ENCODE measurements at regions not wholly inside any gene's neighbourhood (a gene's known extent, or its start where the extent isn't known, plus 50 kb on each side); places are given as distances from the start of the nearest gene placed in this dataset.
A peak's percentile ranks its signal among the peaks of the same experiment; 100 is the strongest.

DNA sequence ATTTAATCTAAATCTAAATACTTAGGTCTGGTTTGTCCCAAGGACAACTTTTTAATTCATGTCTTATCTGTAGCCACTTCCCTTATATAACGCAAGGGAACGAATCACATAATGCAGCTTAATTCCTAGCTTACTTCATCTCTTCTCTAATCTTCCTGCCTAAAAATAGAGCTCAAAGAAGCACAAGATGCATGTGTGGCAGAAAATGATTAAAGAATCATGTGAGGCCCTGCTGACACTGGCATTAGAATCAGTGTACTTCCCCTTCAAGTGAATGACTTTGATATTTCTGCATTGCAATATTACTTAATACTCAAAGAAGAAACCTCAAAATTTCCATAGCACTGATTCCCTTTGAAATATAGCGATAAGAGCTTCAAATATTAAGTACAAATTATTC is 317.9 kb upstream of the FTMT start:
- TF ChIP-seq, protein P1, sequence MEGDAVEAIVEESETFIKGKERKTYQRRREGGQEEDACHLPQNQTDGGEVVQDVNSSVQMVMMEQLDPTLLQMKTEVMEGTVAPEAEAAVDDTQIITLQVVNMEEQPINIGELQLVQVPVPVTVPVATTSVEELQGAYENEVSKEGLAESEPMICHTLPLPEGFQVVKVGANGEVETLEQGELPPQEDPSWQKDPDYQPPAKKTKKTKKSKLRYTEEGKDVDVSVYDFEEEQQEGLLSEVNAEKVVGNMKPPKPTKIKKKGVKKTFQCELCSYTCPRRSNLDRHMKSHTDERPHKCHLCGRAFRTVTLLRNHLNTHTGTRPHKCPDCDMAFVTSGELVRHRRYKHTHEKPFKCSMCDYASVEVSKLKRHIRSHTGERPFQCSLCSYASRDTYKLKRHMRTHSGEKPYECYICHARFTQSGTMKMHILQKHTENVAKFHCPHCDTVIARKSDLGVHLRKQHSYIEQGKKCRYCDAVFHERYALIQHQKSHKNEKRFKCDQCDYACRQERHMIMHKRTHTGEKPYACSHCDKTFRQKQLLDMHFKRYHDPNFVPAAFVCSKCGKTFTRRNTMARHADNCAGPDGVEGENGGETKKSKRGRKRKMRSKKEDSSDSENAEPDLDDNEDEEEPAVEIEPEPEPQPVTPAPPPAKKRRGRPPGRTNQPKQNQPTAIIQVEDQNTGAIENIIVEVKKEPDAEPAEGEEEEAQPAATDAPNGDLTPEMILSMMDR (conservative IDR thresholded peaks at IDR 0.05; ENCODE audit: low read depth, low read length): no peak
- no peak overlapping the region for H3K4me3 ChIP-seq (ENCODE audit: low read depth, low read length)
- DNase-seq (ENCODE audit: low read depth): no peak

DNA sequence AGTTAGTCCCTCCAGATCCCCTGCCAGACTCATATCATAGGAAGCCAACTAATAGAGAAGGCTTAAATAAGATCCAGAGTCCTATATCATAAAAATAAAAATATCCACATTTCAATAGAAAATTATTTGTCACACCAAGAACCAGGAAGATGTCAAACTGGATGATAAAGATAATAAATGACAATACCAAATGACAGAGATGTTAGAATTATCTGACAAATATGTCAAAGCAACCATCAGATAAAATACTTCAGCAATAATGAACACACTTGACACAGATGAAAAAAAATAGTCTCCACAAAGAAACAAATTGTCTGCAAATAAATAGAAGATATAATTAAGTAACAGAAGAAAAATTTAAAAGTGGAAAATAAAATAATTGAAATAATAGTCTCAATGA is 300.7 kb upstream of the FTMT start:
- no peak for DNase-seq (ENCODE audit: low read depth)
- H3K4me3 ChIP-seq (ENCODE audit: low read depth, low read length): no peak overlapping the region
- TF ChIP-seq, protein P1 (conservative IDR thresholded peaks at IDR 0.05; ENCODE audit: low read depth, low read length): no peak

DNA sequence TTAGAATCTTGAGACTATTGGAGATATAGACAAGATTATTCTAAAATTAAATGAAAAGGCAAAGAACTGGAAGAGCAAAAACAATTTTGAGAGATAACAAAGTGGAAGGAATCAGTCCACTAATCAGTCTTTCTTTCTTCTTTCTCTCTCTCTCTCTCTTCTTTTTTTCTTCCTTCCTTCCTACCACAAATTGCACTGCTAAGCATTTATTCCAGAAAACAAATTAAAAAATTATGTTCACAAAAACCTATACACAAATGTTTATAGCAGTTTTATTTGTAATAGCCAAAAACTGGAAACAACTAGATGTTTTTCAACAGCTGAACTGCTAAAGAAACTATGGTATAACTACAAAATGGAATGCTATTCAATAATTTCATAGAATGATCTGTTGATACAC is 291.9 kb upstream of the FTMT start:
- no peak for DNase-seq (ENCODE audit: low read depth)
- TF ChIP-seq, protein P1 (conservative IDR thresholded peaks at IDR 0.05; ENCODE audit: low read depth, low read length): no peak
- H3K4me3 ChIP-seq (ENCODE audit: low read depth, low read length): no peak overlapping the region

DNA sequence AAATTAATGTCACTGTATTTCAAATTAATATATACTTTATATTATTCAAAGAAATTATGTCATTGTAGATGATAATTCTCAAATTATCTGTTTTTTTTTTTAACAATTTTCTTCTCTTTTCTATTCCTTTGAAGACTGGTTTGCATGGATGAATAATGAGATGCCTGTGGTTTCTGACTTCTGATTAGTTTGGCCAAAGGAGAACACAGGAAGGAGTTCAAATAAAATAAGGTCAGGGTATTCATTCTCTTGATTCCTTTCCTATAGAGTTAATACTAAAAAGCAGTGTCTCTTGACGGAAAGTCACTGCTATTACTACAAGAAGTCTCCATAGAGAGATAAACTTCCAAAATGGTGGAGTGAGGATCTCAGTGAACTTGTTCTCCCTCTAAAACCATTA is 279.6 kb upstream of the FTMT start:
- TF ChIP-seq, protein P1 (conservative IDR thresholded peaks at IDR 0.05; ENCODE audit: low read depth, low read length): no peak
- DNase-seq (ENCODE audit: low read depth): peak; percentile 3
- no peak overlapping the region for H3K4me3 ChIP-seq (ENCODE audit: low read depth, low read length)

DNA sequence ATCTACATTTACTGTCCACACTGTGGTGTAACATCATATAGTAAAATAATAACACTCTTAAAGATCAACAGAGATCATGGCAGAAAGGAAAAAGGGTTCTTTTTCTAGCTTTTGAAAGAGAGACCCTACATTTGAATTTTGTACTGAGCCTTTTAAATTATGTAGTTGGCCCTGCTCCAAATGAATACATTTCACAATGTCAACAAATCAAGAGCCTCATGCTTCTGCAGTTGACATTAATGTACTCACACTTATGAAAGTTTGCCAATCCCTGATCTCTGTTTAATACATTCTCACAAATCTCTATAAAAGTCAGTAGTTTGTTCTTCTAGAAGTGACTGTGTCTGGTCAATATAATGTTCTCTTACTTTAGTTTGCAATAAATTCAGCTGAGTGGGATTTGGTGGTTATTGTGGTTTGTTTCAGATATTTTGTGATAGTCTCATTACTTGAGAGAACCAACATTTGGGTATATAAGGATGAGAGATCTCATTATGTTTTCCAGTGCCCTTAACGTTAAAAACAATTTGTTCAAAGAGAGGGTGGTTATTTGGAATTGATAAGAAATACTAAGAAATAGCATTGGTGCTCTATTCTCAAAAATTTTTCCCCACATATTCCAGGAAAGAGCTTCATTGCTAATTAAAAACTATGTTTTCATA is 277.8 kb upstream of the FTMT start:
- H3K4me3 ChIP-seq (ENCODE audit: low read depth, low read length): no peak overlapping the region
- TF ChIP-seq, protein P1 (conservative IDR thresholded peaks at IDR 0.05; ENCODE audit: low read depth, low read length): no peak
- DNase-seq (ENCODE audit: low read depth): no peak

DNA sequence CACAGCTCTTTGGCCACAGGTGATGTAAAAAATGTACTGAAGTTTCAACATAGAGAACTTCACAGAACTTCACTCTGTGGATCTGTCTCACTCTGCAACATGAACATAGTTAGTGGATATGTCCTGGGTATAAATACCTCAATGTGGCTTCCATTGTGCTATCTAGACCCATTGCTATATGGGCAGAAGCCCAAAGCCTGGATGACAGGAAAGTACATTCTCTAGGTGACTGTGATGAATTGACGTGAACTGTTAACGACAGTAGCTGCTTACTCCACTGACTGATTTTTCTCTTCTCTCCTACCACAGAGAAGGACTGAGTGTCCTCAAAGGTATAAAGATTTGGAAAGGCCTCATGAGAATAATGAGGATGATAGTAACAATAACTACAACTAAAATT is 270.1 kb upstream of the FTMT start:
- no peak for DNase-seq (ENCODE audit: low read depth)
- TF ChIP-seq, protein P1 (conservative IDR thresholded peaks at IDR 0.05; ENCODE audit: low read depth, low read length): no peak
- no peak overlapping the region for H3K4me3 ChIP-seq (ENCODE audit: low read depth, low read length)

DNA sequence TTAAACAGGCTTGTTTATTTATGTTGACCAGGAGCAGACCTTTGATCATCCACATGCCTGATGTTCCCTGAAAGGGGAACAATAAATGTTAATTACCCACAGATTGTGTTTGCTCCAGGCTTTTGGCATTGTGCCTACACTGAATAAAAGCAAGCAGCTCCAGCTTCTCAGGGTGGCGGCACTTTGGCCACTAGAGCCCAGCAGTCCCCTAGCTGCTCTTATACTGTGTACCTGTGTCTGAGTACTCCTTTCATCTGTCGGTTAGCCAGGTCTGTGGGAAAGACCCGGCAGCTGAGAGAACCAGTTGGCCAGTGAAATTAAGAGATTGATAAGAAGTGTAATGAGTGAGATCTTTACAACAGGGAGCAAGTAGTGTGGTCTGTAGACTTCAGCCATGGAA is 254.8 kb upstream of the FTMT start:
- TF ChIP-seq, protein P1 (conservative IDR thresholded peaks at IDR 0.05; ENCODE audit: low read depth, low read length): no peak
- no peak for DNase-seq (ENCODE audit: low read depth)
- H3K4me3 ChIP-seq (ENCODE audit: low read depth, low read length): no peak overlapping the region

Measured in choroid plexus epithelial cell (primary cell).